GM19240 (cell line): ENCODE measurements at regions not wholly inside any gene's neighbourhood (a gene's known extent, or its start where the extent isn't known, plus 50 kb on each side); places are given as distances from the start of the nearest gene placed in this dataset.
A peak's percentile ranks its signal among the peaks of the same experiment; 100 is the strongest.
"Not testable (repeated sequence)": the region's sequence is repeated elsewhere in the genome, so short reads cannot be mapped to it uniquely, and the experiment has no call there.

Source experiments
- DNase-seq: peaks from one replicate; pipeline ENCODE4 v3.0.0; 2011; ENCODE audit warnings: low spot score; ENCODE audit not compliant: insufficient read length

- DNase-seq = no peak
Observed at GRCh38 chr6:166253778-166254204, 54.4 kb downstream of the PRR18 start.

GRCh38 chr6:166253281-166253681, 54.9 kb downstream of the PRR18 start:
- no peak for DNase-seq

- no peak for DNase-seq
Observed at GRCh38 chr6:166252601-166253000, 55.6 kb downstream of the PRR18 start.

- no peak for DNase-seq
Observed at GRCh38 chr6:166251655-166252054, 56.5 kb downstream of the PRR18 start.

GRCh38 chr6:166251211-166251610, 57.0 kb downstream of the PRR18 start:
- DNase-seq = no peak

GRCh38 chr6:166249061-166249785, 59.0 kb downstream of the PRR18 start:
- not testable (repeated sequence) for DNase-seq

- DNase-seq = no peak
Observed at GRCh38 chr6:166245148-166245547, 63.0 kb downstream of the PRR18 start.

GRCh38 chr6:166244353-166245045, 63.7 kb downstream of the PRR18 start:
- peak; percentile 22 for DNase-seq

GRCh38 chr6:166242888-166243287, 65.3 kb downstream of the PRR18 start:
- DNase-seq = no peak

GRCh38 chr6:166241974-166242373, 66.2 kb downstream of the PRR18 start:
- no peak for DNase-seq

GRCh38 chr6:166240889-166241288, 67.3 kb downstream of the PRR18 start:
- no peak for DNase-seq

- DNase-seq = no peak
Observed at GRCh38 chr6:166237617-166238016, 70.0 kb upstream of the TBXT start.

- no peak for DNase-seq
Observed at GRCh38 chr6:166236596-166236995, 68.9 kb upstream of the TBXT start.

- DNase-seq = no peak
Observed at GRCh38 chr6:166235666-166236292, 68.1 kb upstream of the TBXT start.

GRCh38 chr6:166231181-166231580, 63.5 kb upstream of the TBXT start:
- DNase-seq = not testable (repeated sequence)

- DNase-seq = no peak
Observed at GRCh38 chr6:166228839-166229528, 61.3 kb upstream of the TBXT start.

GRCh38 chr6:166228425-166228824, 60.8 kb upstream of the TBXT start:
- DNase-seq = no peak

GRCh38 chr6:166223079-166223478, 55.4 kb upstream of the TBXT start:
- DNase-seq = no peak

GRCh38 chr6:166222631-166223030, 55.0 kb upstream of the TBXT start:
- no peak for DNase-seq

GRCh38 chr6:166221636-166222035, 54.0 kb upstream of the TBXT start:
- no peak for DNase-seq

GRCh38 chr6:166221040-166221439, 53.4 kb upstream of the TBXT start:
- no peak for DNase-seq
